Astrocyte (in vitro differentiated cells and primary cell): ENCODE measurements at regions not wholly inside any gene's neighbourhood (a gene's known extent, or its start where the extent isn't known, plus 50 kb on each side); places are given as distances from the start of the nearest gene placed in this dataset.

ENCODE experiments used
- CTCF ChIP-seq: IDR thresholded peaks from 2 replicates; pipeline ENCODE4 v1.5.1; 2011; ENCODE audit warnings: low read depth, mild to moderate bottlenecking, inconsistent platforms, low read length, moderate library complexity; ENCODE audit not compliant: insufficient read depth
- EZH2 ChIP-seq: IDR thresholded peaks from 2 replicates; pipeline ENCODE4 v1.6.1; 2012; ENCODE audit warnings: mild to moderate bottlenecking, low read length, inconsistent platforms; ENCODE audit not compliant: insufficient read depth

GRCh38 chr1:195122497-195122896 is 1485.7 kb downstream of the KCNT2 start:
- TF ChIP-seq CTCF (no peak), EZH2 (no peak)
